ENCODE measurements at regions not wholly inside any gene's neighbourhood (a gene's known extent, or its start where the extent isn't known, plus 50 kb on each side); places are given as distances from the start of the nearest gene placed in this dataset.

- TF ChIP-seq FOXJ3 (CRISPR knock-in tag; IDR thresholded peaks at IDR 0.05; ENCODE audit: borderline replicate concordance), result no peak
- TF ChIP-seq ZNF512 (CRISPR knock-in tag; IDR thresholded peaks at IDR 0.05; ENCODE audit: borderline replicate concordance), result no peak
- TF ChIP-seq CTCF (IDR thresholded peaks at IDR 0.05), result no peak
Observed at GRCh38 chr17:13909901-13910519, 159.3 kb upstream of the COX10 start.

All from WTC11 (cell line).